C4-2B (cell line): ENCODE measurements at regions not wholly inside any gene's neighbourhood (a gene's known extent, or its start where the extent isn't known, plus 50 kb on each side); places are given as distances from the start of the nearest gene placed in this dataset.

ENCODE experiments used
- H3K27ac ChIP-seq: fragments of 450-650 bp; 2 replicates; pipeline ENCODE4 v1.5.1; 2017
- ZFX ChIP-seq: fragments of 450-650 bp; IDR thresholded peaks from 2 replicates; pipeline ENCODE4 v1.6.1; 2017
- TF ChIP-seq, protein P1 (sequence below): fragments of 450-650 bp; conservative IDR thresholded peaks from 2 replicates; pipeline ENCODE4 v1.5.1; 2017; ENCODE audit warnings: mild to moderate bottlenecking

DNA sequence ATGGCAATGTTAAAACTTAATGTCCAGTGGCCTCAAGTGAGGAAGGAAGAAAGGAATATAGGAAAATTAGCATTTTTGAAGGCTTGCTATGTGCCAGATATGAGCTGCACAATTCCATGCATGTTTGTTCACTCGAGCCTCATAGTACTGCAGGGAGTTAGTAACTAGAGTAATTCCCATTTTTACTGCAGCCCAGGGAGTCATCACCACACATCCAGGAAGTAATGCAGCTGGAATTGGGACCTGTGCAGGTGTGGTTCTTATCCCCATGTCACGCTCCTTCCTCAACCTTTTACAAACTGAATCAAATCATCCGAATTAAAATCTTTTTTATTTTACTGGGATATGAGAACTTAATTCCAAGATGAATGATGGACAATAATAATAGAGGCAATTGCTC is 149.5 kb upstream of the MAFB start:
- TF ChIP-seq, protein P1, sequence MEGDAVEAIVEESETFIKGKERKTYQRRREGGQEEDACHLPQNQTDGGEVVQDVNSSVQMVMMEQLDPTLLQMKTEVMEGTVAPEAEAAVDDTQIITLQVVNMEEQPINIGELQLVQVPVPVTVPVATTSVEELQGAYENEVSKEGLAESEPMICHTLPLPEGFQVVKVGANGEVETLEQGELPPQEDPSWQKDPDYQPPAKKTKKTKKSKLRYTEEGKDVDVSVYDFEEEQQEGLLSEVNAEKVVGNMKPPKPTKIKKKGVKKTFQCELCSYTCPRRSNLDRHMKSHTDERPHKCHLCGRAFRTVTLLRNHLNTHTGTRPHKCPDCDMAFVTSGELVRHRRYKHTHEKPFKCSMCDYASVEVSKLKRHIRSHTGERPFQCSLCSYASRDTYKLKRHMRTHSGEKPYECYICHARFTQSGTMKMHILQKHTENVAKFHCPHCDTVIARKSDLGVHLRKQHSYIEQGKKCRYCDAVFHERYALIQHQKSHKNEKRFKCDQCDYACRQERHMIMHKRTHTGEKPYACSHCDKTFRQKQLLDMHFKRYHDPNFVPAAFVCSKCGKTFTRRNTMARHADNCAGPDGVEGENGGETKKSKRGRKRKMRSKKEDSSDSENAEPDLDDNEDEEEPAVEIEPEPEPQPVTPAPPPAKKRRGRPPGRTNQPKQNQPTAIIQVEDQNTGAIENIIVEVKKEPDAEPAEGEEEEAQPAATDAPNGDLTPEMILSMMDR, result no peak

DNA sequence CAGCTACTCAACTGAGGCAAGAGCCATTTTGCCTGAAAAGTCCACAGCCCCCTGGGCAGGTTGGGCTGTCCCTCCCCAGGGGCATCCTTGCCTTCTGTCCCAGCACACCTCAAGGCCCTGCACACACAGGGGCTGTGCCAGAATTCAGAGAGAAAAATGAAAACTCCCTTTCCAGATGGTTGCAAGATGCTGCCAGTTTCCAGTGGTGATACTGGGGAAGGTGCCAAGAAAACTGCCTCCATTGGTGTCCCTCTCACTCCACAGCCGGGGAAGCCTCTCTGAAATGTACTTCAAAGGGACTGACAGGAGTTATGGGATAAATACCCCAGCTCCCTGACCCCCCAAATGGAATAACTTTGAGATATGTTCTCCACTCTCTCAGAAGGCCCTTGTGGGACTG is 154.2 kb upstream of the MAFB start:
- no peak overlapping the region for H3K27ac ChIP-seq
- no peak for TF ChIP-seq ZFX
- TF ChIP-seq, protein P1, result no peak

More for the DNA sequence above, 149.5 kb upstream of the MAFB start:
- no peak overlapping the region for H3K27ac ChIP-seq

DNA sequence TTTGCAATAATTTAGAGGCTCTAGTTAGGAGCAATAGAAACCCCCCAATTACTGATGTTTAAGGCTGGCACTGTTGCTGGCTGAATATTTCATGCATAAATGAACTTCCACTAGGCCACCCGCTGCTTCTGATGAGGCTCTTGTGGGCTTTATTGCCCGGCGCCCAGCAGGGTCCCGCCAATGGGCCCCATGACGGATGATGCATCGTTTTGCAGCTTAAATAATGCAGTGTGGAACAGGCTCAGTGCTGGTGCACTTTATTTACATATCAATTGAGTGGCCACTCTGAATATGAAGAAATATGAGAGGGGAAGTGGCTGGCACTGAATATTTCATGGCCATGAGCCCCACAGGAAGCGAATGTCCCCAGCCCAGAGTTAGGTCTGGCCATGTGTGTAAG is 155.3 kb upstream of the MAFB start:
- TF ChIP-seq ZFX, result no peak
- TF ChIP-seq, protein P1, result no peak
- H3K27ac ChIP-seq, result no peak overlapping the region

DNA sequence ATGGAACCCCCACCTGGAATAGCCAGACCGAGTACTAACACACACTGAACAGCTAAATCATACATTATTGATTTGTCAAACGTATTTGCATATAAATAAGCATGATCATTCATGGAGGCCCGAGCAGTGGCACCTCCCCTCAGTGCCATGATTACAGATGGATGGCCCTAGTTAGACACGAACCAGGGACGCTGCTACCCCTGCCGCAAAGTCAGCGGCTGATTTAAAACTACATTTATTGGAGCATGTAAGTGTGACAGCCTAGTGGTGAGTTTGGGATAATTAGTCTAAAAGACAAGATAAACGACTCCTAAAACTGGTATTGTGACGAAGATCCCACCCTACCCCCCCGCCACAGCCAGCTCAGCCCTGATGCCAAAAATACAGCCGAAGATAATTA is 159.1 kb upstream of the MAFB start:
- TF ChIP-seq, protein P1, result no peak
- TF ChIP-seq ZFX, result no peak
- H3K27ac ChIP-seq, result no peak overlapping the region

DNA sequence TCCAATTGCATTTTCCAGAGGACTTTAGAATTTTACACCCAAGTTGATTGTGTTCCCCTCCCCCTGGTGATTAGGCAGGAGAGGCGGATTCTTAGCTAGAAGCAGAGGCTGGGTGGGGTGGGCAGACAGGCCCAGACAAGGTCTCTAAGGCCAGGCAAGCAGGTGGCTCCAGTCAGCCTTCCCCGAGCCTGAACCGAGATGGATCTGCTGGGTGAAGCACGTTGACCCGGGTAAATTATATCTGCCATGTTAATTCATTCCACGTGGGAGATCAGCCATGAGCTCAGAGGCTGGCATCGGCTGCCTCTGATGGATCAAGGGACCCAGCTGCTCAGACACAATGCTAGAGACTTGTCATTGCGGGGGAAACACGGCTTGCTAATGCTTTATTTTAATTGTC is 159.5 kb upstream of the MAFB start:
- TF ChIP-seq ZFX, result no peak
- TF ChIP-seq, protein P1, result no peak

DNA sequence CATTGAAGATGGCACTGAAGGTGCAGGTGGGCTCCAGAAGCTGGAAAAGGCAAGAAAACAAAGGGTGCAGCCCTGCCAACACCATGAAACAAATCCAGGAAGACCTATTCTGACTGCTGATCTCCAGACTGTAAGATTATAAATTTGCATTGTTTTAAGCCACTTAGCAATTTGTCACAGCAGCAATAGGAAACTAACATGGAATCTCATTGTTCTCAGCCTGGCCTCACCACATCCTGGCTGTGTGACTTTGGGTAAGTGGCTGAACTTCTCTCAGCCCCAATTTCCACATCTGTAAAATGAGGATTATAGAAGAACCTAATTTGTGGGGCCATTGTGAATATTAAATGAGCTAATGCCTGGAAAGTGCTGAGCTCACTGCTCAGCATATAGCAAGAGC is 160.4 kb upstream of the MAFB start:
- TF ChIP-seq, protein P1, result no peak
- no peak for TF ChIP-seq ZFX
- no peak overlapping the region for H3K27ac ChIP-seq

More for the DNA sequence above, 159.5 kb upstream of the MAFB start:
- H3K27ac ChIP-seq, result no peak overlapping the region

DNA sequence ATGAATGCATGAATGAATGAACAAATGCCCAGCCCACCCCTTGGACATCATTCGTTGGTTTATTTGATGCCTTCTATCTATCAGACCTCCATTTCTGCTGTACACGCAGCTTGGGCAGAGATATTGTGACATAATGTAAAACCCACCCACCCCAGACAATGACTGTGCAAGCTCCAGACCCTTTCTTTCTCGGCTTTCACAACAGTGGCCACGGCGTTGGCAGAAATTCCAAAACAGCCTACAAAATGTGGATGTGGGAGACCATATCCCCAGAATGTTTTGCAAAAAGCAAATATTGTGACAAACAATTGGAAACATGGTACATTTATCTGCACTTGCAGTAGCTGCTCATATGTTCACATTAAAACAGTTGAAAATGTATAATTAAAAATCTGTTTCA is 162.0 kb upstream of the MAFB start:
- no peak overlapping the region for H3K27ac ChIP-seq
- TF ChIP-seq, protein P1, result no peak
